GM12891 (cell line): ENCODE measurements at regions not wholly inside any gene's neighbourhood (a gene's known extent, or its start where the extent isn't known, plus 50 kb on each side); places are given as distances from the start of the nearest gene placed in this dataset.

ENCODE experiments used
- PAX5 ChIP-seq: IDR thresholded peaks from 2 replicates; pipeline ENCODE4 v1.6.1; 2011; ENCODE audit warnings: low read length, moderate library complexity, mild to moderate bottlenecking; ENCODE audit not compliant: insufficient read depth, severe bottlenecking
- POLR2A ChIP-seq: IDR thresholded peaks from 2 replicates; pipeline ENCODE4 v1.6.1; 2011; ENCODE audit warnings: low read depth, low read length, control low read depth
- POLR2AphosphoS5 ChIP-seq: IDR thresholded peaks from 2 replicates; pipeline ENCODE4 v1.6.1; 2011; ENCODE audit warnings: low read depth, low read length, control low read depth
- SPI1 ChIP-seq: IDR thresholded peaks from 2 replicates; pipeline ENCODE4 v1.6.1; 2011; ENCODE audit warnings: low read depth, low read length, control low read depth
- TAF1 ChIP-seq: IDR thresholded peaks from 2 replicates; pipeline ENCODE4 v1.6.1; 2011; ENCODE audit warnings: low read depth, low read length, control low read depth

DNA sequence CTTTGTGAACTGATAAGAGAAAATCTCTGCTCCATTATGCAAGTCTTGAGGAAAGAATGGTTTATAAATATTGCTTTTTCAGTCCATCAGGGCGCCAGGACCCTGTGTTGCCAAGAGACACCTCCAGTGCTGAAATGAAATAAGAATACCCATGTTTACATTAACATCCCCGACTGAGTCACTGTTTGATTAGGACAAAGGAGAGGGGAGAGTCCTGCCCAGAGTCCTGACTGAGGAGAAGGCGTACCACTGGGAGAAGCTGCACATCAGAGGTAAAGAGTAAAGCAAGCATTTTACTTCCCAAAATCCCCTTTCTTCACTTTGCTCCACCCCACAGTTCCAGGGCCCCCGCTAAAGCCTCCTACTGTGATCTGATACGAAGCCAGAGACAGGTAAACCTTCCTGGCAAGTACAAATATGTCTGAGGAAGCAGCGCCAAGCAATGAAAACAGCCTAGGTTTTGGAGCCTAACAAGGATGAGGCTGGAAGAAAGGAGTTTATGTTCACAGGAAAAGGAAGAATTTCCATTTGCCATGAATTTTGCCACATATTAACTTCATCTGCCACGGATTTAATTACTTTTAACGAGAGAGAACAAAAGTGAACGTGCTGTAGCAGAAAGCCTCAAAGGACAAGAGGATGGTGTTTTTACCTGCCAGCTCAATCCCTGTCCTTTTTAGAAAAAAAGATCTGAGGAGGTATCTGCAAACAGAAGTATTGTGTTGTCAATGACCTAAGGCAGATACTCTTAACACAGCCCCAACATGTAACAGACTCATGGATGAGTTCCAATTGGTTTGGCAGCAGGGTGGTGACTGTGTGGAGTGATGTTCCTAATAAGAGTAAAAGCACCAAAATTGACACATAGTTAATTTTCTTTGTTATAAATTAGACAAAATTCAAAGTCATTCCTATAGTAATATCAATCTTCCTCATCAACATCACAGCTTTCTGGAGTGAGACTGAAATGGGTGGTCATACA lies 209.4 kb upstream of the TLE4 start:
- TF ChIP-seq POLR2A (no peak), POLR2AphosphoS5 (no peak), TAF1 (no peak), SPI1 (no peak), PAX5 (no peak)
